ENCODE measurements at regions not wholly inside any gene's neighbourhood (a gene's known extent, or its start where the extent isn't known, plus 50 kb on each side); places are given as distances from the start of the nearest gene placed in this dataset.

DNA sequence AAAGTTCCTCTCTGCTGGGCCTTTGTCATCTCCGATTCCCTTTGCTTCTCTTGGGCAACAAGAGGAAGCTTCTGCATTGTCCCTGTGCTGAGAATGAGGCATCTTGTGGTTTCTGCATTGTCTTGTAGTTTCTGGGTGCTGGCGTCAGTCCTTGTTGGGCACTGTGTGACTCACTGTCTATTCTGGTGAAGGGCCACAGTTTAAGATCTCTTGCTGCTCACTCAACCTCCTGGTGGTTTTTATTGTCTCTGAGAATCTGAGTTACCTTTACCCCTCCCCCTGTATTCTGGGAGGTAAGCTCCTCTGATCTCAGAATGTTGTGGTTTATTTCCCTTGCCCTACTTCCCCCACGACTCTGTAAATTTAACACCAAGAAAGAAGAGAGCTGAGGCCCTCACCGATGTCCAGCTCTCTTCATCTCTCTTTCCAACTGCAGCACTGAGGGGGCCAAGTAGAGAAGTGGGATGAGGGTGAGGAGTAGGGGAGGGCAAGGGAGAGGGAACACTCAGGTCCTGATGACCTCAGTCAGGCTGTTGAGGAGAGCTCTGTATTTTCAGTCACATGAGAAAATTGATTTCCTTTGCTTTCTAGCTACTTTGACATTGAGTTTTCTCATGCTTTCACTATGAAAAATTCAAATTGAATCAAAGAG lies 441.6 kb upstream of the PITX2 start:
- TF ChIP-seq, protein P1, sequence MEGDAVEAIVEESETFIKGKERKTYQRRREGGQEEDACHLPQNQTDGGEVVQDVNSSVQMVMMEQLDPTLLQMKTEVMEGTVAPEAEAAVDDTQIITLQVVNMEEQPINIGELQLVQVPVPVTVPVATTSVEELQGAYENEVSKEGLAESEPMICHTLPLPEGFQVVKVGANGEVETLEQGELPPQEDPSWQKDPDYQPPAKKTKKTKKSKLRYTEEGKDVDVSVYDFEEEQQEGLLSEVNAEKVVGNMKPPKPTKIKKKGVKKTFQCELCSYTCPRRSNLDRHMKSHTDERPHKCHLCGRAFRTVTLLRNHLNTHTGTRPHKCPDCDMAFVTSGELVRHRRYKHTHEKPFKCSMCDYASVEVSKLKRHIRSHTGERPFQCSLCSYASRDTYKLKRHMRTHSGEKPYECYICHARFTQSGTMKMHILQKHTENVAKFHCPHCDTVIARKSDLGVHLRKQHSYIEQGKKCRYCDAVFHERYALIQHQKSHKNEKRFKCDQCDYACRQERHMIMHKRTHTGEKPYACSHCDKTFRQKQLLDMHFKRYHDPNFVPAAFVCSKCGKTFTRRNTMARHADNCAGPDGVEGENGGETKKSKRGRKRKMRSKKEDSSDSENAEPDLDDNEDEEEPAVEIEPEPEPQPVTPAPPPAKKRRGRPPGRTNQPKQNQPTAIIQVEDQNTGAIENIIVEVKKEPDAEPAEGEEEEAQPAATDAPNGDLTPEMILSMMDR (IDR thresholded peaks at IDR 0.05; ENCODE audit: low read depth, low read length, missing control alignments) = no peak
- DNase-seq (ENCODE audit: extremely low read depth, low read depth) = peak; percentile 25
- H3K4me3 ChIP-seq (replicated peaks; ENCODE audit: low read depth, low read length) = no peak overlapping the region

DNA sequence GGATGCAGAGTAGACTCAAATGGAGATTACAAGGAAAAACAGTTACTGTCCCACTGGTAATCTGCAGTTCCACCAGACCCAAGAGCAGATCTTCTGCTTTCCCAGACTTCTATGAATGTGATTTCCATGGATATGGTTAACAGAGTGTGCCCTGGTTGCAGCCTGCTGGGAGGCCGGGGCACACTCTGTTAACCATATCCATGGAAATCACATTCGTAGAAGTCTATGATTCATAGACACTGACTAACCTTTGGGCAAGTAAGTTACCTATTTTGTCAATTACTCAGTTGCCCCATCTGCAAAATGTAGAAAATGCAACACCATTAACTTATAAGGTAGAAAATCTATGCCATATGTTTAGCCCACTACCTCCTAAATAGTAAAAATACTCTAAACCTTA lies 443.1 kb upstream of the PITX2 start:
- TF ChIP-seq, protein P1 (IDR thresholded peaks at IDR 0.05; ENCODE audit: low read depth, low read length, missing control alignments) = no peak
- H3K4me3 ChIP-seq (replicated peaks; ENCODE audit: low read depth, low read length) = no peak overlapping the region
- no peak for DNase-seq (ENCODE audit: extremely low read depth, low read depth)

DNA sequence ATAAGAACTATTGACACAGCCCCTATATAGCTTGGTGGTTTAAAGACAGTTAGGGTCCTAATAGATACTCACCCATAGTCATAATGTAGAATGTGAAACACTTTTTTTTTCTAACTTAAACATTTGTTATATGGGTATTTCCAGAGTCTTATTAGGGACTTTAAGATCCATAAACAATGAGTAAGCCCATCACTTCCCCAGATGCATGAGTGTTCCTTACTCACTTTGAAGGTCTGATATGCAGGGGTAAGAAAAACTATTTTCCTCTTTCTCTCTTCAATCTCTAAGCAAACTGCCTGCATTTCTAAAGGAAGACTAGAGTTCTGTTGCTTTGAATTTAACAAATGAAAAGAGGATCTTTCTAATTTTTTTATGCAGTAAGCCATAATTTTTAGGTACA lies 443.6 kb upstream of the PITX2 start:
- DNase-seq (ENCODE audit: extremely low read depth, low read depth) = no peak
- no peak overlapping the region for H3K4me3 ChIP-seq (replicated peaks; ENCODE audit: low read depth, low read length)
- TF ChIP-seq, protein P1 (IDR thresholded peaks at IDR 0.05; ENCODE audit: low read depth, low read length, missing control alignments) = no peak

DNA sequence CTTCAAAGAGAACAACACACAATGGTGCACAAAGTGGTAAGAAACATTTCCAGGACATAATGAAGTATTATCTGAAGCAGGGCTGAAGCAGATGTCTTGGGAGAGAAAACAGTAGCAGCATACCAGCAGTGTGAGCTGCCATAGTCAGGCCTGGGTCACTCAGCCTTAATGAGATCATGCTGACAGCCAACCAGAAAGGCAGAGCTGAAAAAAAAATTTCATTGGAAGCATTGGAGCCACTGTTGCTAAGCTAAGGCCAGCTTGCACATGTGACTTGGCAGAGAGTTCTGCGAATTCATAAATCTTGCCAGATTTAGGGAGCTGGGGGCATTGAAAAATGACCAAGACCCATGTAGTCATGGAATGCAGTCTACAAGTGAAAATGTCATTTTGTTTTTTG lies 444.0 kb upstream of the PITX2 start:
- TF ChIP-seq, protein P1 (IDR thresholded peaks at IDR 0.05; ENCODE audit: low read depth, low read length, missing control alignments) = no peak
- DNase-seq (ENCODE audit: extremely low read depth, low read depth) = peak; percentile 38
- no peak overlapping the region for H3K4me3 ChIP-seq (replicated peaks; ENCODE audit: low read depth, low read length)

DNA sequence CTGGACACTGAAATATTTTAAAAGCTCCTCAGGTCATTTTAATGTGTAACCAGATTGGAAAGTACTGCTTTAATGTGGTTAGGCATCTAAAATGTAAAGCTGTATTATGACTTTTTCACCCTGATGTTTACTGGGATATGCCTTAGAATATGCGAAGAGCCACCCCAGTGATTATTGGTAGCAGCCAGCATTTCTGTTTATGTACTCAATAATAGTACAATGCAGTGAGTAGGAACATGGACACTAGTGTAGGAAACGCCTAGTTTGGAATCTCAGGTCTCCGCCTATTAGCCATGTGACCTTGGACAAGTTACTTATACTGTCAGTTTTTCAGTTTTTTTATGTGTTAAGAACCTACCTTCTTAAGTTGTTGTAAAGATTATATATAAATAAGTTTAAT lies 446.0 kb upstream of the PITX2 start:
- no peak for DNase-seq (ENCODE audit: extremely low read depth, low read depth)
- TF ChIP-seq, protein P1 (IDR thresholded peaks at IDR 0.05; ENCODE audit: low read depth, low read length, missing control alignments) = no peak
- no peak overlapping the region for H3K4me3 ChIP-seq (replicated peaks; ENCODE audit: low read depth, low read length)

DNA sequence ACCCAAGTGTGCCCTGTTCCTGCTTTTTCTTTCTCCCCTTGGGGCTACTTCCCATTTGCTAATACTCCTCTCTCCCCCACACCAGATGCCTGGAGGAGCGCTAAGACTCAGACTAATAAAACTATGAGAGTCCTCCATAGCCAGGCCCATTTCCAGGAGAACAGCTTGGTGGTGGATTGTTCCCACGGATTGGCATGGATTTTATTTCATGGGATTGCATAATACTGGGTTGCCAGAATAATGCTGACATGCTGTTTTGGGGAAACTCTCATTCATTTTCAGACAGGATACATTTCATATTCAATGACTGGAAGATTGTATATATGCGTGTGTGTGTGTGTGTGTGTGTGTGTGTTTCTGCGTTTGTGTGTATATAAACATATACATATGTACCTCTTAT lies 447.5 kb upstream of the PITX2 start:
- no peak overlapping the region for H3K4me3 ChIP-seq (replicated peaks; ENCODE audit: low read depth, low read length)
- TF ChIP-seq, protein P1 (IDR thresholded peaks at IDR 0.05; ENCODE audit: low read depth, low read length, missing control alignments) = no peak
- no peak for DNase-seq (ENCODE audit: extremely low read depth, low read depth)

Data from HFF-Myc (cell line).